ENCODE measurements at regions not wholly inside any gene's neighbourhood (a gene's known extent, or its start where the extent isn't known, plus 50 kb on each side); places are given as distances from the start of the nearest gene placed in this dataset.
"Not testable (repeated sequence)": the region's sequence is repeated elsewhere in the genome, so short reads cannot be mapped to it uniquely, and the experiment has no call there.

- H3K36me3 Mint-ChIP-seq (ENCODE audit: low read depth) = no peaks in the 10 kb centered on the region
- H3K4me3 Mint-ChIP-seq = no peak overlapping the region
- Histone ChIP-seq H3K9ac (ENCODE audit: extremely low read depth, low read length, poor library complexity, severe bottlenecking) (no peak overlapping the region), H3K9me3 (ENCODE audit: control insufficient read depth, low read length) (peaks cover 19% of the 10 kb centered on the region), H3K36me3 (ENCODE audit: control insufficient read depth, insufficient read depth, low read length) (no peaks in the 10 kb centered on the region), H3K27ac (ENCODE audit: low read depth, low read length) (no peak overlapping the region), H3K4me1 (ENCODE audit: control insufficient read depth, insufficient read depth, low read length) (no peaks in the 10 kb centered on the region), H3K27me3 (ENCODE audit: control insufficient read depth, insufficient read depth, low read length, poor library complexity, severe bottlenecking) (no peaks in the 10 kb centered on the region), H3K4me3 (ENCODE audit: low read length) (no peak overlapping the region)
- TF ChIP-seq CTCF (conservative IDR thresholded peaks at IDR 0.05) = no peak
- H3K9me3 Mint-ChIP-seq = peaks cover 26% of the 10 kb centered on the region
- H3K27ac Mint-ChIP-seq = no peak overlapping the region
- peaks cover 6% of the 10 kb centered on the region for H3K4me1 Mint-ChIP-seq
- no peak for DNase-seq
- WGBS, 2 experiments (ENCODE audit: insufficient coverage in 1 of 2, insufficient read length in 1 of 2) = 90 to 100% methylated on average over 1 to 3 of the region's 3 CpGs
- H3K27me3 Mint-ChIP-seq (ENCODE audit: insufficient read depth) = peaks cover 5% of the 10 kb centered on the region
Observed at GRCh38 chr6:6951355-6951754, 156.4 kb upstream of the RREB1 start.

- no peak overlapping the region for H3K4me3 Mint-ChIP-seq
Observed at GRCh38 chr6:6952484-6952883, 155.3 kb upstream of the RREB1 start.

GRCh38 chr6:6952927-6953326 lies 154.8 kb upstream of the RREB1 start:
- not testable (repeated sequence) for H3K27me3 Mint-ChIP-seq (ENCODE audit: insufficient read depth); H3K27ac Mint-ChIP-seq; H3K27me3 ChIP-seq (ENCODE audit: control insufficient read depth, insufficient read depth, low read length, poor library complexity, severe bottlenecking); H3K4me1 ChIP-seq (ENCODE audit: control insufficient read depth, insufficient read depth, low read length); H3K4me3 ChIP-seq (ENCODE audit: low read length); H3K4me1 Mint-ChIP-seq; H3K27ac ChIP-seq (ENCODE audit: low read depth, low read length); DNase-seq; H3K9ac ChIP-seq (ENCODE audit: extremely low read depth, low read length, poor library complexity, severe bottlenecking); H3K4me3 Mint-ChIP-seq; H3K36me3 ChIP-seq (ENCODE audit: control insufficient read depth, insufficient read depth, low read length); H3K36me3 Mint-ChIP-seq (ENCODE audit: low read depth)
- peaks cover 26% of the 10 kb centered on the region for H3K9me3 Mint-ChIP-seq
- peaks cover 19% of the 10 kb centered on the region for H3K9me3 ChIP-seq (ENCODE audit: control insufficient read depth, low read length)
- 94 to 96% methylated on average over 6 of the region's 6 CpGs for WGBS, 2 experiments (ENCODE audit: insufficient coverage in 1 of 2, insufficient read length in 1 of 2)

More at GRCh38 chr6:6952484-6952883, 155.3 kb upstream of the RREB1 start:
- H3K27ac ChIP-seq (ENCODE audit: low read depth, low read length) = no peak overlapping the region
- no peak overlapping the region for H3K9ac ChIP-seq (ENCODE audit: extremely low read depth, low read length, poor library complexity, severe bottlenecking)
- peaks cover 5% of the 10 kb centered on the region for H3K27me3 Mint-ChIP-seq (ENCODE audit: insufficient read depth)
- no peaks in the 10 kb centered on the region for H3K36me3 ChIP-seq (ENCODE audit: control insufficient read depth, insufficient read depth, low read length)
- no peaks in the 10 kb centered on the region for H3K27me3 ChIP-seq (ENCODE audit: control insufficient read depth, insufficient read depth, low read length, poor library complexity, severe bottlenecking)
- H3K27ac Mint-ChIP-seq = no peak overlapping the region
- no peak for TF ChIP-seq CTCF (conservative IDR thresholded peaks at IDR 0.05)
- H3K4me1 ChIP-seq (ENCODE audit: control insufficient read depth, insufficient read depth, low read length) = no peaks in the 10 kb centered on the region
- H3K36me3 Mint-ChIP-seq (ENCODE audit: low read depth) = no peaks in the 10 kb centered on the region
- H3K9me3 Mint-ChIP-seq = peaks cover 26% of the 10 kb centered on the region
- peaks cover 19% of the 10 kb centered on the region for H3K9me3 ChIP-seq (ENCODE audit: control insufficient read depth, low read length)
- no peak overlapping the region for H3K4me3 ChIP-seq (ENCODE audit: low read length)
- DNase-seq = no peak
- no peaks in the 10 kb centered on the region for H3K4me1 Mint-ChIP-seq
- WGBS, 2 experiments (ENCODE audit: insufficient coverage in 1 of 2, insufficient read length in 1 of 2) = 97 to 98% methylated on average over 32 to 33 of the region's 33 CpGs

- Mint-ChIP-seq H3K27ac (no peak overlapping the region), H3K4me1 (no peaks in the 10 kb centered on the region), H3K36me3 (ENCODE audit: low read depth) (no peaks in the 10 kb centered on the region), H3K27me3 (ENCODE audit: insufficient read depth) (peaks cover 3% of the 10 kb centered on the region), H3K4me3 (no peak overlapping the region), H3K9me3 (no peaks in the 10 kb centered on the region)
- no peaks in the 10 kb centered on the region for H3K36me3 ChIP-seq (ENCODE audit: control insufficient read depth, insufficient read depth, low read length)
- 88% methylated on average over 2 to 5 of the region's 5 CpGs for WGBS, 2 experiments (ENCODE audit: insufficient coverage in 1 of 2, insufficient read length in 1 of 2)
- H3K9me3 ChIP-seq (ENCODE audit: control insufficient read depth, low read length) = no peaks in the 10 kb centered on the region
- no peak overlapping the region for H3K27ac ChIP-seq (ENCODE audit: low read depth, low read length)
- DNase-seq = no peak
- no peak overlapping the region for H3K9ac ChIP-seq (ENCODE audit: extremely low read depth, low read length, poor library complexity, severe bottlenecking)
- no peak overlapping the region for H3K4me3 ChIP-seq (ENCODE audit: low read length)
- H3K4me1 ChIP-seq (ENCODE audit: control insufficient read depth, insufficient read depth, low read length) = no peaks in the 10 kb centered on the region
- H3K27me3 ChIP-seq (ENCODE audit: control insufficient read depth, insufficient read depth, low read length, poor library complexity, severe bottlenecking) = no peaks in the 10 kb centered on the region
- no peak for TF ChIP-seq CTCF (conservative IDR thresholded peaks at IDR 0.05)
Observed at GRCh38 chr6:6960571-6961251, 147.1 kb upstream of the RREB1 start.
